ENCODE measurements at regions not wholly inside any gene's neighbourhood (a gene's known extent, or its start where the extent isn't known, plus 50 kb on each side); places are given as distances from the start of the nearest gene placed in this dataset.

DNA sequence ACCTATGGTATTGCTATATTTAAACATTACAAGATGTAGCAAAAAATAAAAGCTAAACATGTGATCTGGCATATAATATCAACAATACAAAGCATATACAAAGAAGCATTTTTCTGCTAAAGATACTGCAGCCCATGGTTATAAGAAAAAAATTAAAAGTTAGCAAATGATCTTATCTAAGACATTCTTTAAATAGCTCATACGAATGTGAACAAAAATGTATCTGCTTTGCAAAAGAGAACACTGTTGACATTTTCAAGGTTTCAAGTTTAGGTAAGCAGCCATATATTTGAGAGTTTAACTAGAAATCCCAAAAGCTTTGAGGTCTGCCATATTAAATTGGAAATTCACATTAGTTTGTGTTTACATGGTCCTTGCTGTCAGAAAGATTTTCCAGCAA lies 301.0 kb upstream of the SLC39A10 start:
- Histone ChIP-seq H3K79me2 (ENCODE audit: low read length) (no peaks in the 10 kb centered on the region), H2AFZ (ENCODE audit: low read length) (no peak overlapping the region), H3K27me3 (replicated peaks; ENCODE audit: insufficient read depth, low read length) (no peaks in the 10 kb centered on the region), H3K4me1 (ENCODE audit: low read length) (no peaks in the 10 kb centered on the region), H3K9me2 (replicated peaks; ENCODE audit: insufficient read depth, low read length) (no peaks in the 10 kb centered on the region), H3F3A (ENCODE audit: insufficient read depth, low read length) (no peaks in the 10 kb centered on the region), H3K27ac (ENCODE audit: low read length) (no peak overlapping the region), H3K36me3 (replicated peaks; ENCODE audit: insufficient read depth, low read length) (no peaks in the 10 kb centered on the region), H4K20me1 (ENCODE audit: insufficient read depth, low read length) (no peaks in the 10 kb centered on the region), H3K4me2 (ENCODE audit: low read depth, low read length) (no peak overlapping the region), H3K4me3 (ENCODE audit: low read length) (no peak overlapping the region), H3K9me3 (replicated peaks; ENCODE audit: insufficient read depth, low read length) (no peaks in the 10 kb centered on the region), H3K9ac (ENCODE audit: low read length) (no peak overlapping the region)
- no peak for DNase-seq
- TF ChIP-seq EZH2 (optimal IDR thresholded peaks at IDR 0.05; ENCODE audit: low read depth, low read length), result no peak
- TF ChIP-seq, protein P1, sequence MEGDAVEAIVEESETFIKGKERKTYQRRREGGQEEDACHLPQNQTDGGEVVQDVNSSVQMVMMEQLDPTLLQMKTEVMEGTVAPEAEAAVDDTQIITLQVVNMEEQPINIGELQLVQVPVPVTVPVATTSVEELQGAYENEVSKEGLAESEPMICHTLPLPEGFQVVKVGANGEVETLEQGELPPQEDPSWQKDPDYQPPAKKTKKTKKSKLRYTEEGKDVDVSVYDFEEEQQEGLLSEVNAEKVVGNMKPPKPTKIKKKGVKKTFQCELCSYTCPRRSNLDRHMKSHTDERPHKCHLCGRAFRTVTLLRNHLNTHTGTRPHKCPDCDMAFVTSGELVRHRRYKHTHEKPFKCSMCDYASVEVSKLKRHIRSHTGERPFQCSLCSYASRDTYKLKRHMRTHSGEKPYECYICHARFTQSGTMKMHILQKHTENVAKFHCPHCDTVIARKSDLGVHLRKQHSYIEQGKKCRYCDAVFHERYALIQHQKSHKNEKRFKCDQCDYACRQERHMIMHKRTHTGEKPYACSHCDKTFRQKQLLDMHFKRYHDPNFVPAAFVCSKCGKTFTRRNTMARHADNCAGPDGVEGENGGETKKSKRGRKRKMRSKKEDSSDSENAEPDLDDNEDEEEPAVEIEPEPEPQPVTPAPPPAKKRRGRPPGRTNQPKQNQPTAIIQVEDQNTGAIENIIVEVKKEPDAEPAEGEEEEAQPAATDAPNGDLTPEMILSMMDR (IDR thresholded peaks at IDR 0.05; ENCODE audit: low read length), result no peak
- TF ChIP-seq EZH2phosphoT487 (IDR thresholded peaks at IDR 0.05; ENCODE audit: low read length), result no peak

DNA sequence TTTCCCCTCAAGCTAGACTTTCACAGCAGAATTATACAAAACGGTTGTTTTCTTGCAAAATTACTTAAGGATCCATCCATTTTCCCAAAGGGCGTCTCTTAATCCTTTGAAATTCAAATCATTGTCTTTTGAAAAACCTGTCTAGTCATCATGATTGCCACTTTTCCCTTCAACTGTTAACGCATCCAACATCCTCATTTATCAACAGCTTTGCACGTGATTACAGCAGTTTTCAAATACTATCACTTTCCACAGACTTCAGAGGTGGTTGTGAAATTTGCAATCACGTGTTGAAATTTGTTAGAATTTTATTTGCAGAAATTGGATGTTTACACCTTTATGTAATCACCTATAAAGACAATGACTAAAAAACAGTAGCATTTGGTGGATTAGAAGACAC lies 304.4 kb upstream of the SLC39A10 start:
- Histone ChIP-seq H3F3A (ENCODE audit: insufficient read depth, low read length) (no peaks in the 10 kb centered on the region), H3K9ac (ENCODE audit: low read length) (no peak overlapping the region), H3K4me3 (ENCODE audit: low read length) (no peak overlapping the region), H3K79me2 (ENCODE audit: low read length) (no peaks in the 10 kb centered on the region), H4K20me1 (ENCODE audit: insufficient read depth, low read length) (no peaks in the 10 kb centered on the region), H3K9me2 (replicated peaks; ENCODE audit: insufficient read depth, low read length) (no peaks in the 10 kb centered on the region), H3K4me2 (ENCODE audit: low read depth, low read length) (no peak overlapping the region), H2AFZ (ENCODE audit: low read length) (no peak overlapping the region), H3K36me3 (replicated peaks; ENCODE audit: insufficient read depth, low read length) (no peaks in the 10 kb centered on the region), H3K27me3 (replicated peaks; ENCODE audit: insufficient read depth, low read length) (no peaks in the 10 kb centered on the region), H3K27ac (ENCODE audit: low read length) (no peak overlapping the region), H3K4me1 (ENCODE audit: low read length) (no peaks in the 10 kb centered on the region), H3K9me3 (replicated peaks; ENCODE audit: insufficient read depth, low read length) (no peaks in the 10 kb centered on the region)
- TF ChIP-seq EZH2phosphoT487 (IDR thresholded peaks at IDR 0.05; ENCODE audit: low read length), result no peak
- TF ChIP-seq, protein P1 (IDR thresholded peaks at IDR 0.05; ENCODE audit: low read length), result no peak
- TF ChIP-seq EZH2 (optimal IDR thresholded peaks at IDR 0.05; ENCODE audit: low read depth, low read length), result no peak
- no peak for DNase-seq

DNA sequence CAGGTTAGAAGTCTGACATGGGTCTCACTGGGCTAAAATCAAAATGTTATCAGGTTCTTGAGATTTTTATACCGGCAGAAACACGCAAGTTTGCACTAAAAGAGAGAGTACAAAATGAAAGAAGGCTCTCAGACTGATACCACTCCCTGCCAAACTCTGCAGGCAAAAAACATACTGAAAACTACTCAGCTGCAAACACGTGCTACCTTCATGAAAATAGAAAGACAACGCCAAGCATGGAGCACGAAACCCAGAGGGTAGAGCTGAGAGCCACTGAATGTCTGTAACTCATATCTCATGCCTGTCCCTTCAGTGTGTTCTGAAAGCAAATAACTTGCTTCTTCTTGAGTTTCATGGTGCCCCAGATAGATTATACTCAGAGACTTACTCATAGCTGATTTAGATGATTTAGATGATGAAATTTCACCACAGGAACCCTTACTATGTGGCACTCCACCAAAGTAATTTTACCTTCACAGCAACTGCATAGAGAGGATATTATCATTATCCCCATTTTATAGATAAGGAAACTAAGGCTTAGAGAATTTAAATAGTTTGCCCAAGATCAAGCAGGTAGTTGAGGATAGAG lies 313.0 kb upstream of the SLC39A10 start:
- Histone ChIP-seq H3K9me2 (replicated peaks; ENCODE audit: insufficient read depth, low read length) (no peaks in the 10 kb centered on the region), H3K36me3 (replicated peaks; ENCODE audit: insufficient read depth, low read length) (no peaks in the 10 kb centered on the region), H4K20me1 (ENCODE audit: insufficient read depth, low read length) (no peaks in the 10 kb centered on the region), H3K9ac (ENCODE audit: low read length) (peak overlapping the region; percentile 8; the same call in 1 of the 2 replicates), H3F3A (ENCODE audit: insufficient read depth, low read length) (peaks cover 10% of the 10 kb centered on the region; the same call in 1 of the 2 replicates), H3K4me2 (ENCODE audit: low read depth, low read length) (peak overlapping the region; percentile 45; the same call in 1 of the 2 replicates), H2AFZ (ENCODE audit: low read length) (peak overlapping the region; percentile 35), H3K27ac (ENCODE audit: low read length) (peak overlapping the region; percentile 46; the same call in 1 of the 2 replicates), H3K79me2 (ENCODE audit: low read length) (no peaks in the 10 kb centered on the region), H3K4me3 (ENCODE audit: low read length) (peak overlapping the region; percentile 24; the same call in 1 of the 2 replicates), H3K27me3 (replicated peaks; ENCODE audit: insufficient read depth, low read length) (no peaks in the 10 kb centered on the region), H3K4me1 (ENCODE audit: low read length) (peaks cover 7% of the 10 kb centered on the region; the same call in 1 of the 2 replicates), H3K9me3 (replicated peaks; ENCODE audit: insufficient read depth, low read length) (no peaks in the 10 kb centered on the region)
- TF ChIP-seq, protein P1 (IDR thresholded peaks at IDR 0.05; ENCODE audit: low read length), result no peak
- no peak for TF ChIP-seq EZH2phosphoT487 (IDR thresholded peaks at IDR 0.05; ENCODE audit: low read length)
- TF ChIP-seq EZH2 (optimal IDR thresholded peaks at IDR 0.05; ENCODE audit: low read depth, low read length), result no peak
- peak; percentile 61 for DNase-seq
